ENCODE measurements at regions not wholly inside any gene's neighbourhood (a gene's known extent, or its start where the extent isn't known, plus 50 kb on each side); places are given as distances from the start of the nearest gene placed in this dataset.

DNA sequence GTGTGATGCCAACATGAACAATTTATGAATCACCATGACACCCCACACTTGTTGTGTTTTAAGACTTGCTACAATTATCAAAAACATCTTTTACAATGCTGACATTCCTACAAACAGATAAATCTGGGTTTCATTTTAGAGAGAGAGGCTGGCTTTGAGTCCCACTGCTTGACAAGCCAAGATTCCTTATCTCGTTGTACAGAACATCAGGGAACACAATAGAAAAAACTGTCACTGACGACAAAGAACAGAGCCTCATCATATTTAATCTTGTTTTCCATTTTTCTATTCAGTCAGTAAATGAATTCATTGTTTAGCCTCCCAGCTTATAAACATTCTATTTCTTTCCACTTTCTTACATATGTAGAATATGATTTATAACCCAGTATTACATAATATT, 461.6 kb upstream of the VSTM2A start:
- no peak for DNase-seq
- H3K36me3 ChIP-seq: no peaks in the 10 kb centered on the region
- no peak overlapping the region for H3K27ac ChIP-seq
- 27 to 74% (median 66%) methylated on average over 2 of the region's 2 CpGs for WGBS, 5 donors
- H3K4me1 ChIP-seq: no peaks in the 10 kb centered on the region
- H3K27me3 ChIP-seq: no peaks in the 10 kb centered on the region
- intact Hi-C loops (cut with DNase I; ENCODE audit: low total_unique reads): no loop called here
- TF ChIP-seq CTCF (IDR thresholded peaks at IDR 0.05) (no peak), POLR2AphosphoS5 (IDR thresholded peaks at IDR 0.05) (no peak), POLR2A (IDR thresholded peaks at IDR 0.05) (no peak), EP300 (IDR thresholded peaks at IDR 0.05) (no peak)
- peaks cover 0 to 32% (median 6%) of the 10 kb centered on the region in 4 donors for H3K9me3 ChIP-seq
- H3K4me3 ChIP-seq: no peak overlapping the region

DNA sequence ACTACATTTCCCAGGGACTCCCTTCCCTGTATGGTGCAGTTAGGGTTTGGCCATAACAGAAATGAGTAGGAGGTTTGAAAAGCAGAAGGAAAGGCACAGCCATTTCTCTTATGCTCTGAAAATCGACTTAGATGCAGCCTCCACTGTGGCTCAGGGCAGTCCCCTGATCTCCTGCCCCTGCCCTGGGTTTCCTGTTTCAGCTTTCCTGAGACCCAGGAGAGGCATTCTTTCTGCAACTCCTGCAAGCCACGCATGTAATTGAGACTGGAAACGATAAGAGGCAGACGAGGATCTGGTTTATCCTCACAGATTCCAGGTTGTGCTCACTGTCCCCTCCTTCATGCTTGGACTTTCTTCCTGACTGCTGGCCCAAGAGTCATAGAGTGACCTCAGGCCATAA, 461.2 kb upstream of the VSTM2A start:
- Histone ChIP-seq H3K27ac (no peak overlapping the region), H3K9me3 (peaks cover 0 to 32% (median 6%) of the 10 kb centered on the region in 4 donors), H3K36me3 (no peaks in the 10 kb centered on the region), H3K4me3 (no peak overlapping the region), H3K4me1 (no peaks in the 10 kb centered on the region), H3K27me3 (no peaks in the 10 kb centered on the region)
- WGBS, 5 donors: 53 to 65% (median 56%) methylated on average over 4 of the region's 4 CpGs
- TF ChIP-seq CTCF (IDR thresholded peaks at IDR 0.05) (no peak), EP300 (IDR thresholded peaks at IDR 0.05) (no peak), POLR2A (IDR thresholded peaks at IDR 0.05) (no peak), POLR2AphosphoS5 (IDR thresholded peaks at IDR 0.05) (no peak)
- DNase-seq: no peak
- intact Hi-C loops (cut with DNase I; ENCODE audit: low total_unique reads): no loop called here

DNA sequence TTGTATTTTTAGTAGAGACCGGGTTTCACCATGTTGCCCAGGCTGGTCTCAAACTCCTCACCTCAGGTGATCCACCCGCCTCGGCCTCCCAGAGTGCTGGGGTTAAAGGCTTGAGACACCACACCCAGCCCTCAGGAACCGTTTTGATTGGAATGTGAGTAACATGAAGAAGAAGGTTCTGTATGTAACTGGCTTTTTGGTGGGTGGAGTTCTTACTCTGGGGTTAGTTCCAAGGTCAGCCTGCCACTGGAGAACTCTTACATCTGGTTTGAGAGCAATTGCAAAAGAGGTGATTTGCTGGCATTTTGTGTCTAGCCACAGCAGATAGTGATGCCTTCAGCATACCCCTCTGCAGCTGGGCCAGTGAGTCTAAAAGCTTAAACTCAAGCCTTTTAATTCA, 457.8 kb upstream of the VSTM2A start:
- no peaks in the 10 kb centered on the region for H3K4me1 ChIP-seq
- TF ChIP-seq POLR2AphosphoS5 (IDR thresholded peaks at IDR 0.05) (no peak), CTCF (IDR thresholded peaks at IDR 0.05) (no peak), POLR2A (IDR thresholded peaks at IDR 0.05) (no peak), EP300 (IDR thresholded peaks at IDR 0.05) (no peak)
- intact Hi-C loops (cut with DNase I; ENCODE audit: low total_unique reads): no loop called here
- WGBS, 5 donors: 84 to 92% (median 91%) methylated on average over 4 of the region's 4 CpGs
- peaks cover 0 to 32% (median 6%) of the 10 kb centered on the region in 4 donors for H3K9me3 ChIP-seq
- no peaks in the 10 kb centered on the region for H3K36me3 ChIP-seq
- H3K27me3 ChIP-seq: no peaks in the 10 kb centered on the region
- DNase-seq: no peak
- H3K4me3 ChIP-seq: no peak overlapping the region
- H3K27ac ChIP-seq: no peak overlapping the region

DNA sequence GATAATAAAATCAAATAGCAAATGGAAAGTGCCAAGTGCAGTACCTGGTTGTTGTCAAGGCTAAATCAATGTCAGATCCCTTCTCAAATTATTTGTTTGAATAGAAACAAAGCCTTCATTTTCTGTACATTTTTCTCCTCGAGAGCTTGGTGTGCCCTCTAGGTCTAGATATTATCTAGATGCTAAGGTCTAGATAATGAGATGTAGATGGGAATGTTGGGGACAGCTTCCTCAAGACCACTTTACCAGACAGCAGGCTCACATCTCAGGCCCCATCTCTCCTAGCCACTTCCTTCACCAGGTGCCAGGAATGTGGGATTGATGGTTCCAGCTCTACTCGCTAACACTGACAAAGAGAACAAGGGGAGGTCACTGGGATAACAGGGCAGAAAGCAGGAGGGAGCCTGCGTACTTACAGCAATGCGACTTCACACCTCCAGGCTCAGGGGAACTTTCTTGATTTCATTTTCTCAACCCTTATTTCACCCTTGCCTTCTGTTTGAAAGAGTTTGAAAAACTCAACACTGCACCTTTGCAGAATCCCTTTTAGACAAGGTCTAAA, 451.4 kb upstream of the VSTM2A start:
- no peaks in the 10 kb centered on the region for H3K36me3 ChIP-seq
- WGBS, 5 donors: 60 to 67% (median 65%) methylated on average over 4 of the region's 4 CpGs
- DNase-seq: no peak
- TF ChIP-seq POLR2A (IDR thresholded peaks at IDR 0.05): no peak
- intact Hi-C loops (cut with DNase I; ENCODE audit: low total_unique reads): no loop called here
- no peaks in the 10 kb centered on the region for H3K27me3 ChIP-seq
- H3K27ac ChIP-seq: no peak overlapping the region
- H3K4me3 ChIP-seq: no peak overlapping the region
- no peaks in the 10 kb centered on the region for H3K4me1 ChIP-seq
- peaks cover 0 to 10% (median 0%) of the 10 kb centered on the region in 4 donors for H3K9me3 ChIP-seq

- TF ChIP-seq EP300 (IDR thresholded peaks at IDR 0.05): no peak
- TF ChIP-seq POLR2AphosphoS5 (IDR thresholded peaks at IDR 0.05): no peak
- no peak for TF ChIP-seq CTCF (IDR thresholded peaks at IDR 0.05)
- no peak for TF ChIP-seq POLR2A (IDR thresholded peaks at IDR 0.05)
- DNase-seq: no peak
- WGBS, 5 donors: 69 to 83% (median 76%) methylated on average over 6 of the region's 6 CpGs
Measured at GRCh38 chr7:54091322-54091721, 450.9 kb upstream of the VSTM2A start.

More at GRCh38 chr7:54091322-54091721, 450.9 kb upstream of the VSTM2A start:
- no peak overlapping the region for H3K4me3 ChIP-seq
- intact Hi-C loops (cut with DNase I; ENCODE audit: low total_unique reads): no loop called here
- no peaks in the 10 kb centered on the region for H3K27me3 ChIP-seq
- H3K36me3 ChIP-seq: no peaks in the 10 kb centered on the region
- no peaks in the 10 kb centered on the region for H3K4me1 ChIP-seq
- H3K9me3 ChIP-seq: peaks cover 0 to 10% (median 0%) of the 10 kb centered on the region in 4 donors
- H3K27ac ChIP-seq: no peak overlapping the region
